ENCODE measurements at regions not wholly inside any gene's neighbourhood (a gene's known extent, or its start where the extent isn't known, plus 50 kb on each side); places are given as distances from the start of the nearest gene placed in this dataset.

- DNase-seq: no peak
These were observed 71.2 kb upstream of the POMGNT2 start for GRCh38 chr3:43177085-43177484.

GRCh38 chr3:43176666-43177065 lies 70.8 kb upstream of the POMGNT2 start:
- no peak for DNase-seq

GRCh38 chr3:43175541-43175940 lies 69.7 kb upstream of the POMGNT2 start:
- no peak for DNase-seq

- no peak for DNase-seq
These were observed 68.1 kb upstream of the POMGNT2 start for GRCh38 chr3:43173949-43174348.

- no peak for DNase-seq
These were observed 65.9 kb upstream of the POMGNT2 start for GRCh38 chr3:43171748-43172147.

DNA sequence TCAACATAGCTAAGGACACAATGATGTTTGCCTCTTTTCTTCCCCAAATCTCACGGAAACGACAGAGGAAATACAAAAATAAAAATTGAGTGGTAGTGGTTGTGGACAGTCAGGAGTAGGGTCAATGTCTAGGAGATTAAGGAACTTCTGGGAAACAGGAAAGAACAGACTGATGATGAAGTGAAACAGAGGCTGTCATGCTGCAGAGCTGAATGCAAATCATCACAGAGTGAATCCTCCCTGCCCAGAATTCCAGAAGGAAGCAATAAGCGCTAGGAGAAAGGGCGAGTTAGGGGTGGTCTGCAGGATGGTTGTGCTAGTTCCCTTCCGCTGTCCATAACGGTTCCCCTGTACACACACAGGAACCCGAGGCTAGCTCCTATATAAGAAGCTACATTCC lies 64.7 kb upstream of the POMGNT2 start:
- no peak for DNase-seq

GRCh38 chr3:43169987-43170386 lies 64.1 kb upstream of the POMGNT2 start:
- DNase-seq: no peak

DNA sequence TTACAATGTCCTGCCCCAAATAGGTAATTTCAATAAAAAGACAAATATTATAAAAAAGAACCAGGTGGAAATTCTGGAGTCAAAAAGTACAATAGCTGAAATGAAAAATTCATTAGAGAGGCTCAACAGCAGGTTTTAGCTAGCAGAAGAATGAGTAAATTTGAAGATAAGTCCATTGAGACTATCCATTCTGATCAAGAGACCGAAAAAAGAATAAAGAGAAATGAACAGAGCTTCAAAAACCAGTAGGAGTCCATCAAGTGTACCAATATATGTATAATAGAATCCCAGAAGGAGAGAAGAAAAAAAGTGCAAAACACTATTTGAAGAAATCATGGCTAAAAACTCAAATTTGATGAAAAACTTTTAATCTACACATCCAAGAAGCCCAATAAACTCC lies 60.5 kb upstream of the POMGNT2 start:
- DNase-seq: no peak

DNA sequence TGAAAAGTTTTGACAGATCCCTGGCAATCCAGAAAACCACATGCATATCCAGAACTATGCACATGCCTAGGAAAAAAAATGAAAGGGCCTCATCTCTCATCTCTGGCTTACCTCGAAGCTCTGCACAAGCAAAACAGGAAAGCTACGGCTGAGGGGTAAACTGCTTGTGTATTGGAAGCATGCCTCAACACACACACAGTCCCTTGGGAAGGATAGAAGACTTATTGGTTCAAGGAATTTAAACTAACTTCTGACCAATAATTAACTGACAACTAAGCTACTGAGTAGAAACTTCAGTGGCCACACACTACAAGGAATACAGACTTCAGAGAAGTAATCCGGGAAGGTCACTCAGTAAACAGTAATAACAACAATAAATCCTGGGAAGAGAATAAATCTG lies 59.9 kb upstream of the POMGNT2 start:
- DNase-seq: no peak

DNA sequence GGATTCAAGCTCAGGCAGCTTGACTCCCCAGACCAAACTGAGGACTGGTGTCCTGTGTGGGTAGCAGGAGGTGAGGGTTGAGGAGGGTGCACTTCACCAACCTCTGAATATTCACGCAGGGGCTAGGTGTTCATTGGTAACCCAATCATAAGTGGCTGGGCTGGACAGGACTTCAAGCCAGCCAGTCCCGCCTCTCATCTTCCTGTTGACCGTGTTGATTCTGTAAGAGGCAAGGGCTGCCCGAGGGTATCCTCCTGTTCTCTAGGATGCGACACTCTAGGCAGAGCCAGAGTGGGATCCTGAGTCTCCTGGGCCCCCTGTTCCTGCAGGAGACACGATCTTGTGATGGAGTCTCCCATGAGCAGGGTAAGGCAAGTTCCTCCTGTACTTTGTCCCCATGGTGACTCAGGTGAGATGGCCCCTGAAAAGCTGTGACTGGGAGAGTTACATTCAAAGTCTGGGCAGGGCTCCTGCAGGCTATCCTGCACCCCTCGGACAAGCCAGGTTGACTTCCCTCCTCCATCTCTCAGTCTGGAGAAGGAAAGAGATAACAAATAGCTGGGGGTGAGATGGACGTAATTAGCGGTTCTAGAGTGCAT lies 58.1 kb upstream of the POMGNT2 start:
- DNase-seq: no peak

- peak; percentile 28 for DNase-seq
These were observed 56.6 kb upstream of the POMGNT2 start for GRCh38 chr3:43162230-43163084.

GRCh38 chr3:43161684-43162229 lies 55.9 kb upstream of the POMGNT2 start:
- DNase-seq: no peak

DNA sequence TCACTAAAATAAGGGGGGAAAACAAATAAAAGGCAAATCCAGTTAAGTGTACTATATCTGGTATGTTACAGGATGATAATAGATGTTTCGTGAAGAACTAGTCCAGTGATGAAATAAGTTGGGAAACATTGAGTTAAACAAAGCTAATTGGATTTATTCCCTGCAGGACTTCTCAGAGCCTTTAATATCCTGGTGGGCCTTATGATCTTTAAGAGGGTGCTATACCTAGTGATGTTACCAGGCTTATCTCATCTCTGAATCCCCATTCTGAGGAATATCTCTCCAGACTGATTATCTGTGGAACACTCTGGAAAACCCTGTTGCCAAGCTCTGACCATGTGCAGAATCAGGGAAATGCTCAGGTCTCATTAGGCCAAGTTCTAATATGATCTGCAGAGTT lies 54.8 kb upstream of the POMGNT2 start:
- no peak for DNase-seq

DNA sequence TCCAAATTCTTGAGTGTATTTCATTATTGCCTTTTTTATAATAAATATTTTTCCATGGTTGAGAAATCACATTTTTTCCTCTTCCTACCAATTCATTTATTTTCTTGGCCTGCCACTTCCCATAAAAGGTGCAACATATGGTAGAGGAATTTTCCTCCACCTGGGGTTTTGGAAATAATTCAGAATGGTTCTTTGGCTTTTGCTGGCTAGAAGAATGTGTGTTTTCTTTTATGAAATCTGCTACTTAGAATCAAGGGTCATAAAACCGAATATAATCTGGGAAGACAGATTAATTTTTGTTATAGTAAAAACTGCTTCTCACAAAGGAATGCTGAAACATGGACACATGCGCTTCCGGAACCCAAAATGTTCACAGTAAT lies 54.0 kb upstream of the POMGNT2 start:
- DNase-seq: no peak

GRCh38 chr3:43159131-43159875 lies 53.4 kb upstream of the POMGNT2 start:
- DNase-seq: no peak

DNA sequence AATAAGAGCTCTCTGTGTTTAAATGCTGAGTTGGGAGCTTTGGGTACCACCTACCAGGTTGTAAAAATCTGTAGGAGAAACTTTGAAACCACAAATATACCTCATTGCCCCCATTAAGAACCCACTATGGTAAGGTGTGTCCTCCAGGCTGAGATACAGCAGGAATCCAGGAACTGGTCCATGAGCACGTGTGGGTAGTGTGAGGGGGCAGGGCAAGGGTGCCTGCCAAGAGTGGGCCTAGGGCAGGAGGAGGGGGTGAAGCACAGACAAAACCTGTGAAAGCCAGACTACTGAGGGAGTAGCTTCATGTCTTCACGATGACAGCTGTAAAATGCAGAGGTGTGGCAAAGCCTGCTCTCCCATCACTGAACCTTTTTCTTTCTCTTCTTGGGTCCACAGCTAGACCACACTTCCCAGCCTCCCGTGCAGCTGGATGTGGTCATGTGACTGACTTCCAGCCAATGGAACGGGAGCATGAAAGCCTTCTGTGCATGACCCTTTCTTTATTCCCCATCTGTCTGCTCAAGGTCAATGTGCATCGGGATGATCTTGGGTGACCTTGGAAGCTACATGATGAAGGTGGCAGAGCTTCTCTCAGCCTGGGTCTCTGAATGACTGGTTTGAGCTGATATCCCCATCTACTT lies 51.1 kb upstream of the POMGNT2 start:
- DNase-seq: no peak

GRCh38 chr3:43155464-43156121 lies 49.7 kb upstream of the POMGNT2 start:
- DNase-seq: no peak

Data from activated CD4-positive, alpha-beta T cell treated with anti-CD3 and anti-CD28 coated beads, Interleukin-2, amount 50 U/mL, for 16 hours (primary cell).